Ishikawa (cell line): ENCODE measurements at regions not wholly inside any gene's neighbourhood (a gene's known extent, or its start where the extent isn't known, plus 50 kb on each side); places are given as distances from the start of the nearest gene placed in this dataset.

Source experiments
- CEBPB ChIP-seq: IDR thresholded peaks from 2 replicates; pipeline ENCODE4 v1.6.1; 2012
- CREB1 ChIP-seq: IDR thresholded peaks from 2 replicates; pipeline ENCODE4 v1.6.1; 2012; ENCODE audit warnings: low read depth
- EGR1 ChIP-seq: IDR thresholded peaks from 2 replicates; pipeline ENCODE4 v1.6.1; 2012
- EP300 ChIP-seq: IDR thresholded peaks from 2 replicates; pipeline ENCODE4 v1.6.1; 2012; ENCODE audit warnings: borderline replicate concordance
- FOXM1 ChIP-seq: IDR thresholded peaks from 2 replicates; pipeline ENCODE4 v1.6.1; 2012; ENCODE audit warnings: low read depth, borderline replicate concordance
- NFIC ChIP-seq: IDR thresholded peaks from 2 replicates; pipeline ENCODE4 v1.6.1; 2012
- RAD21 ChIP-seq: IDR thresholded peaks from 2 replicates; pipeline ENCODE4 v1.6.1; 2012; ENCODE audit warnings: low read depth
- TAF1 ChIP-seq: IDR thresholded peaks from 2 replicates; pipeline ENCODE4 v1.6.1; 2012; ENCODE audit warnings: low read depth, mild to moderate bottlenecking
- TCF12 ChIP-seq: IDR thresholded peaks from 2 replicates; pipeline ENCODE4 v1.6.1; 2012; ENCODE audit warnings: low read depth
- TEAD4 ChIP-seq: IDR thresholded peaks from 2 replicates; pipeline ENCODE4 v1.6.1; 2012
- YY1 ChIP-seq: IDR thresholded peaks from 2 replicates; pipeline ENCODE4 v1.6.1; 2012; ENCODE audit warnings: low read depth
- ZBTB7A ChIP-seq: IDR thresholded peaks from 2 replicates; pipeline ENCODE4 v1.6.1; 2012; ENCODE audit warnings: low read depth
- TF ChIP-seq, protein P1 (sequence below): IDR thresholded peaks from 2 replicates; pipeline ENCODE4 v1.6.1; 2012; ENCODE audit warnings: low read depth, mild to moderate bottlenecking
- TF ChIP-seq, protein P2 (sequence below): IDR thresholded peaks from 2 replicates; pipeline ENCODE4 v1.6.1; 2012
- TF ChIP-seq, protein P3 (sequence below): IDR thresholded peaks from 2 replicates; pipeline ENCODE4 v1.6.1; 2012

DNA sequence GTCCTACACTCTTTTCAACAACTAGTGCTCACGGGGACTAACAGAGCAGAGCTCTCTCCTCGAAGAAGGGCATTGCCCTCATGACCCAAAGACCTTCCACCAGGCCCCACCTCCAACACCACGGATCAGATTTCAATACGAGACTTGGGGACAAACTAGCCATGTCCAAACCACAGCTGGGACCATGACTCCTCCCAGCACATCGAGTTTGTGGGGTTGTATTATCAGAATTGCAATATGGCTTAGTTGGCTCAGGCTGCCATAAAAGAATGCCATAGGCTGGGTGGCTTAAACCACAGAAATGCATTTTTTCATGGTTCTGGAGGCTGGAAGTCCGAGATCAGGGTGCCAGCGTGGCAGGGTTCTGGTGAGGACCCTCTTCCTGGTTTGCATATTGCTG lies 189.7 kb upstream of the PMEPA1 start:
- TF ChIP-seq YY1, result no peak
- no peak for TF ChIP-seq EP300
- no peak for TF ChIP-seq TAF1

DNA sequence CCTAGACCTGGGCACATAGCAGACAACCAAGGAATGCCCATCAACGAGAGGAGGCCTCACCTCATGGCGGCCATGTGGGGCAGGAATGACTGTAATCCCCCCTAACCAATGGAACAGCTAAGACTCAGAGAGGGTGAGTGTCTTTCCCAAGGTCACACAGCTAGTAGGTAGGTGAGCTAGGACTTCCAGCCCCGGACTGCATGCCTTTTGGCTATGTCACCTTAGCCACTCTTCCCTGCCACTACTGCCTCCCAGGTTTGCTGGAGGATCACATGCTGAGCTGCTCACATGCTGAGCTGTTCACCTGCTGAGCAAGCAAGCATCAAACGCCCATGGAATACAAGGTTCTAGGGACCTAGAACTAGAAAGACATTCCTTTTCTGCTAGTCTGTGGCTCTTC lies 188.5 kb upstream of the PMEPA1 start:
- TF ChIP-seq RAD21 (no peak), ZBTB7A (no peak), YY1 (no peak)

DNA sequence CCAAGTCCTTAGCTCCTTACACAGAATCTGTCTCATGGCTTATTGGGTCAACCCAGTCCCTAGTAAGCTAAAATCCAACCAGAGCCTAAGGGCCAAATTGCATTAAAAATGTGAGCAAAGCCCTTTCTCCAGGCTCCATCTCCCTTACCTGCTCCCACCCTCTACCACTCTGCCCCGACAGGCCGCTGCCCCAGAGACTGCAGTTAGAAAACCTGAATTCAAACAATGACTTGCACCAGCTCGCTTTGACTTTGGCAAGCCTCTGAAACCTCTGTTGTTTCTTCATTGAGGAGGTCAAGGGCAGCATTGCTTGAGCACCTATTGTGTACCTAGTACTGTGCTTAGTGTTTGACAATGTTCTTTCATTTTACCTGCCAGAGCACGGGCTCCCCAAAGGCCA lies 188.1 kb upstream of the PMEPA1 start:
- TF ChIP-seq TEAD4 (no peak), TCF12 (no peak), NFIC (no peak), EP300 (no peak), EGR1 (no peak), ZBTB7A (no peak), CREB1 (no peak), FOXM1 (no peak), CEBPB (no peak), TAF1 (no peak), RAD21 (no peak)
- TF ChIP-seq, protein P1, sequence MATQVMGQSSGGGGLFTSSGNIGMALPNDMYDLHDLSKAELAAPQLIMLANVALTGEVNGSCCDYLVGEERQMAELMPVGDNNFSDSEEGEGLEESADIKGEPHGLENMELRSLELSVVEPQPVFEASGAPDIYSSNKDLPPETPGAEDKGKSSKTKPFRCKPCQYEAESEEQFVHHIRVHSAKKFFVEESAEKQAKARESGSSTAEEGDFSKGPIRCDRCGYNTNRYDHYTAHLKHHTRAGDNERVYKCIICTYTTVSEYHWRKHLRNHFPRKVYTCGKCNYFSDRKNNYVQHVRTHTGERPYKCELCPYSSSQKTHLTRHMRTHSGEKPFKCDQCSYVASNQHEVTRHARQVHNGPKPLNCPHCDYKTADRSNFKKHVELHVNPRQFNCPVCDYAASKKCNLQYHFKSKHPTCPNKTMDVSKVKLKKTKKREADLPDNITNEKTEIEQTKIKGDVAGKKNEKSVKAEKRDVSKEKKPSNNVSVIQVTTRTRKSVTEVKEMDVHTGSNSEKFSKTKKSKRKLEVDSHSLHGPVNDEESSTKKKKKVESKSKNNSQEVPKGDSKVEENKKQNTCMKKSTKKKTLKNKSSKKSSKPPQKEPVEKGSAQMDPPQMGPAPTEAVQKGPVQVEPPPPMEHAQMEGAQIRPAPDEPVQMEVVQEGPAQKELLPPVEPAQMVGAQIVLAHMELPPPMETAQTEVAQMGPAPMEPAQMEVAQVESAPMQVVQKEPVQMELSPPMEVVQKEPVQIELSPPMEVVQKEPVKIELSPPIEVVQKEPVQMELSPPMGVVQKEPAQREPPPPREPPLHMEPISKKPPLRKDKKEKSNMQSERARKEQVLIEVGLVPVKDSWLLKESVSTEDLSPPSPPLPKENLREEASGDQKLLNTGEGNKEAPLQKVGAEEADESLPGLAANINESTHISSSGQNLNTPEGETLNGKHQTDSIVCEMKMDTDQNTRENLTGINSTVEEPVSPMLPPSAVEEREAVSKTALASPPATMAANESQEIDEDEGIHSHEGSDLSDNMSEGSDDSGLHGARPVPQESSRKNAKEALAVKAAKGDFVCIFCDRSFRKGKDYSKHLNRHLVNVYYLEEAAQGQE, result no peak
- TF ChIP-seq, protein P2, sequence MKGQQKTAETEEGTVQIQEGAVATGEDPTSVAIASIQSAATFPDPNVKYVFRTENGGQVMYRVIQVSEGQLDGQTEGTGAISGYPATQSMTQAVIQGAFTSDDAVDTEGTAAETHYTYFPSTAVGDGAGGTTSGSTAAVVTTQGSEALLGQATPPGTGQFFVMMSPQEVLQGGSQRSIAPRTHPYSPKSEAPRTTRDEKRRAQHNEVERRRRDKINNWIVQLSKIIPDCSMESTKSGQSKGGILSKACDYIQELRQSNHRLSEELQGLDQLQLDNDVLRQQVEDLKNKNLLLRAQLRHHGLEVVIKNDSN, result no peak

DNA sequence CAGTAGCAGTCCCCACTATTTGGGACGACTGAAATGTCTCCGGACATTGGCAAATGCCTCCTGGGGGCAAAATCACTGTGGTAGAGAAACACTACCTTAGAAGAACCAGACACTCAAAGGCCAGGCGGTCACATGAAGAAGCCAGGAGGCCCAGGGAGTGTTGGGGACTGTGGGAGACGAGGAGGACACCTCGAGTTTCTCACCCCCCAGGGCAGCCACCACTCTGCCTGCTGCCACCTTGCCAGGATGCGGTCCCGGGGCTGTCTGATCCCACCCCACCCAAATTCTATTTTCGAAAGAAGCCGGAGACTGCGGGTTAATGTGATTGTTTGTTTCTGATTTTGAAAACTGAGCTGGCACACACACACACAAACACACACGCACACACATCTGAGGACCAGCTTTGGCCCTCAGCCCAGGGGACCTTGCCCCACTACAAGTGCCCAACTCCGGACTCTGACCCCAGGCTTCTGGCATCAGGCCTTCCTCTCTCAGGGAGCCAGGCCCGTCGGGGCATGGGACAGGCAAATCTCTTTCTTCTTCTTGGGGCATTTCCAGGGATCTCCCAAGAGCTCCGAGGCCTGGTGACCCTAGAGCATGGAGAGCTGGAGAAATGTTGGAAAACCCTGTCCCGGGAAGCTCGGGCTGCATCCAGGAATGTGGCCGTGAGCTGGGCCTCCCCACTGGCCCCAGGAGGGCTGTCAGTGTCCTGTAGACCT lies 187.5 kb upstream of the PMEPA1 start:
- TF ChIP-seq NFIC (no peak), TEAD4 (no peak), RAD21 (no peak), TCF12 (no peak), ZBTB7A (no peak), EGR1 (no peak), FOXM1 (no peak), EP300 (no peak), CREB1 (no peak), CEBPB (no peak), YY1 (no peak), TAF1 (no peak)
- TF ChIP-seq, protein P1, result no peak
- TF ChIP-seq, protein P3, sequence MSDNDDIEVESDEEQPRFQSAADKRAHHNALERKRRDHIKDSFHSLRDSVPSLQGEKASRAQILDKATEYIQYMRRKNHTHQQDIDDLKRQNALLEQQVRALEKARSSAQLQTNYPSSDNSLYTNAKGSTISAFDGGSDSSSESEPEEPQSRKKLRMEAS, result no peak
- TF ChIP-seq, protein P2, result no peak

DNA sequence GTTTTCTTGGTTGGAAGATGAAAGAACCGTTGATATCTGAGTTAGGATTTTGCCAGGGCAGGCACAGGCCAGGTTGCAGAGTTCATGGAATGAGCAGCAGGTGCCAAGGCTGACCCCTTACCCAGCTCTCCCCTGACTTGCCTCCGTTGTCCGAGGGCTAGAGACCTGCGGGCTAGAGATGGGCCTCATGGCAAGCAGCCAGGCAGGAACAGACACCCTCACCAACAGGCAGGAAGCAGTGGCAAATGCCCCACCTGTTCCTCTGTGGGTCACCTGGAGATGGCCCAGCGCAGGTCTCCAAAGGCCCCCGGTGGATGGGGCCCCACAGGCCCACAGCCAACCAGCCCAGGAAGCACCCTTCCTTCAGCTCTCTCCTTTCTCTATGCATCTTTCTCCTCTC lies 186.7 kb upstream of the PMEPA1 start:
- no peak for TF ChIP-seq RAD21
- TF ChIP-seq ZBTB7A, result no peak
- no peak for TF ChIP-seq EGR1
- TF ChIP-seq, protein P2, result no peak
- TF ChIP-seq EP300, result no peak
- TF ChIP-seq TCF12, result no peak
- TF ChIP-seq CREB1, result no peak
- TF ChIP-seq, protein P3, result no peak
- no peak for TF ChIP-seq CEBPB
- no peak for TF ChIP-seq TEAD4
- TF ChIP-seq, protein P1, result no peak
- TF ChIP-seq TAF1, result no peak
- TF ChIP-seq FOXM1, result no peak
- no peak for TF ChIP-seq NFIC
- TF ChIP-seq YY1, result no peak
